ENCODE measurements at regions not wholly inside any gene's neighbourhood (a gene's known extent, or its start where the extent isn't known, plus 50 kb on each side); places are given as distances from the start of the nearest gene placed in this dataset.

- ChIA-PET CTCF (no interaction called here), POLR2A (no interaction called here)
- Histone ChIP-seq H3K27ac (ENCODE audit: low read length) (no peak overlapping the region), H3K9me3 (no peaks in the 10 kb centered on the region), H3K36me3 (ENCODE audit: control insufficient read depth in 2 of 2, extremely low read depth in 1 of 2, insufficient read depth in 1 of 2, low read length in 1 of 2) (no peaks in the 10 kb centered on the region), H3K27me3 (replicated peaks in 1 of 2; ENCODE audit: control insufficient read depth in 2 of 2, extremely low read depth in 1 of 2, insufficient read depth in 2 of 2, low read length in 1 of 2) (no peaks in the 10 kb centered on the region), H3K4me1 (ENCODE audit: control insufficient read depth in 1 of 2, extremely low read depth in 1 of 2, insufficient read depth in 2 of 2, low read length in 2 of 2) (no peaks in the 10 kb centered on the region), H3K4me3 (ENCODE audit: control insufficient read depth in 1 of 2, extremely low read depth in 1 of 2, low read length in 1 of 2) (no peak overlapping the region)
- no peak for ATAC-seq (replicated peaks in 1 of 4)
- Mint-ChIP-seq H3K27ac (no peak overlapping the region), H3K27me3 (no peaks in the 10 kb centered on the region), H3K4me3 (no peak overlapping the region), H3K4me1 (no peaks in the 10 kb centered on the region), H3K9me3 (peaks cover 14 to 40% (median 20%) of the 10 kb centered on the region in 3 donors), H3K36me3 (no peaks in the 10 kb centered on the region)
- DNase-seq, result no peak
These were observed 529.4 kb upstream of the POT1 start for GRCh38 chr7:125459038-125459437.

GRCh38 chr7:125450749-125451148, 521.1 kb upstream of the POT1 start:
- H3K27me3 Mint-ChIP-seq, result no peaks in the 10 kb centered on the region

DNA sequence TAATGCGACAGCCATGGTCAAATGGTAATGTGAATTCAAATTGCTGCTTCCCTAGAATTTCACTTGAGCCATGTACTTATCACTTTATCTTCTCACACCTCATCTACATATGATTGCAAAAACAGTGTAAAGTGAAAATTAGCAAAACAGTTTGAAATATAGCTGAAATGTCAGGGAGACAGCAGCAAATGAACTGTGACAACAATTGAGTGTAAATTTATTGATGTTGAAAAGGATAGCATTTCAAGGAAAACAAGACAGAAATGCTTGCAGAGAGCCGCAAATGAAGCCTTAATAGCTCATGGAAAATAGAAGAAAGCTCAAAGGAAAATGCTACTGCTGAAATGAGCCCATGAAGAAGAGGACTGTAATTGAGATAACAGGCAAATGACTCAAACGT, 516.2 kb upstream of the POT1 start:
- H3K27me3 Mint-ChIP-seq, result no peaks in the 10 kb centered on the region
- no peaks in the 10 kb centered on the region for H3K4me1 Mint-ChIP-seq
- no peak overlapping the region for H3K4me3 Mint-ChIP-seq
- DNase-seq, result no peak
- Histone ChIP-seq H3K4me3 (ENCODE audit: control insufficient read depth in 1 of 2, extremely low read depth in 1 of 2, low read length in 1 of 2) (no peak overlapping the region), H3K27ac (ENCODE audit: low read length) (no peak overlapping the region), H3K36me3 (ENCODE audit: control insufficient read depth in 2 of 2, extremely low read depth in 1 of 2, insufficient read depth in 1 of 2, low read length in 1 of 2) (no peaks in the 10 kb centered on the region), H3K9me3 (no peaks in the 10 kb centered on the region), H3K27me3 (replicated peaks in 1 of 2; ENCODE audit: control insufficient read depth in 2 of 2, extremely low read depth in 1 of 2, insufficient read depth in 2 of 2, low read length in 1 of 2) (no peaks in the 10 kb centered on the region), H3K4me1 (ENCODE audit: control insufficient read depth in 1 of 2, extremely low read depth in 1 of 2, insufficient read depth in 2 of 2, low read length in 2 of 2) (no peaks in the 10 kb centered on the region)
- ChIA-PET CTCF (no interaction called here), POLR2A (no interaction called here)
- no peaks in the 10 kb centered on the region for H3K36me3 Mint-ChIP-seq
- ATAC-seq (replicated peaks in 1 of 4), result no peak
- 86% methylated on average over 1 of the region's 3 CpGs for WGBS (ENCODE audit: insufficient coverage)
- H3K9me3 Mint-ChIP-seq, result peaks cover 2 to 8% (median 8%) of the 10 kb centered on the region in 3 donors
- H3K27ac Mint-ChIP-seq, result no peak overlapping the region

More at GRCh38 chr7:125450749-125451148, 521.1 kb upstream of the POT1 start:
- Histone ChIP-seq H3K27ac (ENCODE audit: low read length) (no peak overlapping the region), H3K27me3 (replicated peaks in 1 of 2; ENCODE audit: control insufficient read depth in 2 of 2, extremely low read depth in 1 of 2, insufficient read depth in 2 of 2, low read length in 1 of 2) (no peaks in the 10 kb centered on the region), H3K4me1 (ENCODE audit: control insufficient read depth in 1 of 2, extremely low read depth in 1 of 2, insufficient read depth in 2 of 2, low read length in 2 of 2) (no peaks in the 10 kb centered on the region), H3K9me3 (no peaks in the 10 kb centered on the region), H3K4me3 (ENCODE audit: control insufficient read depth in 1 of 2, extremely low read depth in 1 of 2, low read length in 1 of 2) (no peak overlapping the region), H3K36me3 (ENCODE audit: control insufficient read depth in 2 of 2, extremely low read depth in 1 of 2, insufficient read depth in 1 of 2, low read length in 1 of 2) (no peaks in the 10 kb centered on the region)
- Mint-ChIP-seq H3K4me3 (no peak overlapping the region), H3K4me1 (no peaks in the 10 kb centered on the region), H3K9me3 (peaks cover 0 to 18% (median 7%) of the 10 kb centered on the region in 3 donors), H3K36me3 (no peaks in the 10 kb centered on the region), H3K27ac (no peak overlapping the region)
- no peak for DNase-seq
- no peak for ATAC-seq (replicated peaks in 1 of 4)
- POLR2A ChIA-PET, result no interaction called here
- CTCF ChIA-PET, result no interaction called here

- no peak overlapping the region for H3K4me3 ChIP-seq (ENCODE audit: control insufficient read depth in 1 of 2, extremely low read depth in 1 of 2, low read length in 1 of 2)
- Mint-ChIP-seq H3K36me3 (no peaks in the 10 kb centered on the region), H3K27me3 (no peaks in the 10 kb centered on the region), H3K4me3 (no peak overlapping the region), H3K4me1 (no peaks in the 10 kb centered on the region), H3K9me3 (peaks cover 6 to 9% (median 7%) of the 10 kb centered on the region in 3 donors), H3K27ac (no peak overlapping the region)
- ChIA-PET CTCF (no interaction called here), POLR2A (no interaction called here)
- no peak overlapping the region for H3K27ac ChIP-seq (ENCODE audit: low read length)
- H3K36me3 ChIP-seq (ENCODE audit: control insufficient read depth in 2 of 2, extremely low read depth in 1 of 2, insufficient read depth in 1 of 2, low read length in 1 of 2), result no peaks in the 10 kb centered on the region
- DNase-seq, result no peak
- no peaks in the 10 kb centered on the region for H3K9me3 ChIP-seq
- WGBS (ENCODE audit: insufficient coverage), result no CpG with 5 or more reads among the region's 1 CpG
- ATAC-seq (replicated peaks in 1 of 4), result no peak
- no peaks in the 10 kb centered on the region for H3K4me1 ChIP-seq (ENCODE audit: control insufficient read depth in 1 of 2, extremely low read depth in 1 of 2, insufficient read depth in 2 of 2, low read length in 2 of 2)
- no peaks in the 10 kb centered on the region for H3K27me3 ChIP-seq (replicated peaks in 1 of 2; ENCODE audit: control insufficient read depth in 2 of 2, extremely low read depth in 1 of 2, insufficient read depth in 2 of 2, low read length in 1 of 2)
These were observed 515.2 kb upstream of the POT1 start for GRCh38 chr7:125444864-125445263.

- peaks cover 7 to 11% (median 11%) of the 10 kb centered on the region in 3 donors for H3K9me3 Mint-ChIP-seq
- Histone ChIP-seq H3K4me1 (ENCODE audit: control insufficient read depth in 1 of 2, extremely low read depth in 1 of 2, insufficient read depth in 2 of 2, low read length in 2 of 2) (no peaks in the 10 kb centered on the region), H3K27ac (ENCODE audit: low read length) (no peak overlapping the region), H3K36me3 (ENCODE audit: control insufficient read depth in 2 of 2, extremely low read depth in 1 of 2, insufficient read depth in 1 of 2, low read length in 1 of 2) (no peaks in the 10 kb centered on the region), H3K27me3 (replicated peaks in 1 of 2; ENCODE audit: control insufficient read depth in 2 of 2, extremely low read depth in 1 of 2, insufficient read depth in 2 of 2, low read length in 1 of 2) (no peaks in the 10 kb centered on the region), H3K4me3 (ENCODE audit: control insufficient read depth in 1 of 2, extremely low read depth in 1 of 2, low read length in 1 of 2) (no peak overlapping the region), H3K9me3 (no peaks in the 10 kb centered on the region)
- no peak for ATAC-seq (replicated peaks in 1 of 4)
- no peak for DNase-seq
- no peaks in the 10 kb centered on the region for H3K4me1 Mint-ChIP-seq
- ChIA-PET CTCF (no interaction called here), POLR2A (no interaction called here)
- WGBS (ENCODE audit: insufficient coverage), result no CpG with 5 or more reads among the region's 1 CpG
- no peak overlapping the region for H3K4me3 Mint-ChIP-seq
- H3K36me3 Mint-ChIP-seq, result no peaks in the 10 kb centered on the region
- no peak overlapping the region for H3K27ac Mint-ChIP-seq
- no peaks in the 10 kb centered on the region for H3K27me3 Mint-ChIP-seq
These were observed 506.6 kb upstream of the POT1 start for GRCh38 chr7:125436220-125436619.

DNA sequence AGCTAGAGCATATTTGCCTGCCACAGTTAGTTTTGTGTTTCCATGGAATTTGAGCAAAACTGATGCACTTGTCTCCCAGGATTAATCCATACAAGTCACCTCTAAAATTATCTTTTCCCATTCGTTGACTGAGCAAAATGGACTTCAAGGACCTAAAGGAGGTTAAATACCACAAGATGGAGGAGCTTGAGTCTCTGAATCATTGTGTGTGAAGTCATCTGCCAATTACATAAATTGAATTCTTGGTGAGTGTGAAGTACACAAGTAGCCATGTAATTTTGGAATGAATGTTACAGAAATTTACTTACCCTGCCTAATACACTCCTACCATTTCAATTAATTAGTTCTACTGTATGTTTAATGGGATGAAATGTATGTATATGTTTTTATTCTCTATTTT, 501.7 kb upstream of the POT1 start:
- no peaks in the 10 kb centered on the region for H3K27me3 ChIP-seq (replicated peaks in 1 of 2; ENCODE audit: control insufficient read depth in 2 of 2, extremely low read depth in 1 of 2, insufficient read depth in 2 of 2, low read length in 1 of 2)
- no peaks in the 10 kb centered on the region for H3K36me3 Mint-ChIP-seq
- POLR2A ChIA-PET, result no interaction called here
- H3K4me3 ChIP-seq (ENCODE audit: control insufficient read depth in 1 of 2, extremely low read depth in 1 of 2, low read length in 1 of 2), result no peak overlapping the region
- H3K4me1 Mint-ChIP-seq, result no peaks in the 10 kb centered on the region
- no peak overlapping the region for H3K27ac Mint-ChIP-seq
- H3K27me3 Mint-ChIP-seq, result no peaks in the 10 kb centered on the region
- H3K9me3 Mint-ChIP-seq, result peaks cover 4 to 13% (median 12%) of the 10 kb centered on the region in 3 donors
- H3K27ac ChIP-seq (ENCODE audit: low read length), result no peak overlapping the region
- DNase-seq, result no peak
- CTCF ChIA-PET, result no interaction called here
- H3K4me3 Mint-ChIP-seq, result no peak overlapping the region
- no peaks in the 10 kb centered on the region for H3K36me3 ChIP-seq (ENCODE audit: control insufficient read depth in 2 of 2, extremely low read depth in 1 of 2, insufficient read depth in 1 of 2, low read length in 1 of 2)
- WGBS (ENCODE audit: insufficient coverage), result no CpG with 5 or more reads among the region's 1 CpG
- no peaks in the 10 kb centered on the region for H3K4me1 ChIP-seq (ENCODE audit: control insufficient read depth in 1 of 2, extremely low read depth in 1 of 2, insufficient read depth in 2 of 2, low read length in 2 of 2)
- ATAC-seq (replicated peaks in 1 of 4), result no peak
- no peaks in the 10 kb centered on the region for H3K9me3 ChIP-seq

- CTCF ChIA-PET, result no interaction called here
- no peaks in the 10 kb centered on the region for H3K9me3 ChIP-seq
- H3K27me3 ChIP-seq (replicated peaks in 1 of 2; ENCODE audit: control insufficient read depth in 2 of 2, extremely low read depth in 1 of 2, insufficient read depth in 2 of 2, low read length in 1 of 2), result no peaks in the 10 kb centered on the region
- Mint-ChIP-seq H3K27ac (no peak overlapping the region), H3K27me3 (no peaks in the 10 kb centered on the region), H3K4me3 (no peak overlapping the region), H3K36me3 (no peaks in the 10 kb centered on the region), H3K4me1 (no peaks in the 10 kb centered on the region), H3K9me3 (peaks cover 4 to 12% (median 8%) of the 10 kb centered on the region in 3 donors)
- H3K4me1 ChIP-seq (ENCODE audit: control insufficient read depth in 1 of 2, extremely low read depth in 1 of 2, insufficient read depth in 2 of 2, low read length in 2 of 2), result no peaks in the 10 kb centered on the region
- POLR2A ChIA-PET, result no interaction called here
- no peak for ATAC-seq (replicated peaks in 1 of 4)
- H3K36me3 ChIP-seq (ENCODE audit: control insufficient read depth in 2 of 2, extremely low read depth in 1 of 2, insufficient read depth in 1 of 2, low read length in 1 of 2), result no peaks in the 10 kb centered on the region
- WGBS (ENCODE audit: insufficient coverage), result no CpG with 5 or more reads among the region's 2 CpGs
- H3K4me3 ChIP-seq (ENCODE audit: control insufficient read depth in 1 of 2, extremely low read depth in 1 of 2, low read length in 1 of 2), result no peak overlapping the region
- no peak for DNase-seq
- no peak overlapping the region for H3K27ac ChIP-seq (ENCODE audit: low read length)
These were observed 500.4 kb upstream of the POT1 start for GRCh38 chr7:125430013-125430412.
